Activated naive CD4-positive, alpha-beta T cell treated with anti-CD3 and anti-CD28 coated beads, Interleukin-2, amount 10 ng/mL, durations not matched to agents 7 days and 5 days (primary cell): ENCODE measurements at regions not wholly inside any gene's neighbourhood (a gene's known extent, or its start where the extent isn't known, plus 50 kb on each side); places are given as distances from the start of the nearest gene placed in this dataset.
"Not testable (repeated sequence)": the region's sequence is repeated elsewhere in the genome, so short reads cannot be mapped to it uniquely, and the experiment has no call there.

Experiments used
- CTCF ChIA-PET: fragments of 350-600 bp; sonication (Branson Sonifier 250); formaldehyde crosslinking; loops from one replicate; lab custom pipeline; 2021; ENCODE audit warnings: antibody characterized with exemption; lab: Charles Lee
- DNase-seq: peaks from one replicate; pipeline ENCODE4 v3.0.0-alpha.2; 2020
- H3K27ac Mint-ChIP-seq: one replicate; pipeline ENCODE4 v1.8.0; 2021; ENCODE audit warnings: mild to moderate bottlenecking, moderate library complexity, mixed read lengths
- H3K27me3 Mint-ChIP-seq: one replicate; pipeline ENCODE4 v1.8.0; 2021; ENCODE audit warnings: mild to moderate bottlenecking, mixed read lengths
- H3K36me3 Mint-ChIP-seq: one replicate; pipeline ENCODE4 v1.8.0; 2021; ENCODE audit warnings: mixed read lengths
- H3K4me1 Mint-ChIP-seq: one replicate; pipeline ENCODE4 v1.8.0; 2021; ENCODE audit warnings: mixed read lengths
- H3K4me3 Mint-ChIP-seq: one replicate; pipeline ENCODE4 v1.8.0; 2021; ENCODE audit warnings: mild to moderate bottlenecking, moderate library complexity, mixed read lengths
- H3K9me3 Mint-ChIP-seq: one replicate; pipeline ENCODE4 v1.8.0; 2021; ENCODE audit warnings: mixed read lengths

GRCh38 chr6:118367314-118367713 lies 180.8 kb upstream of the PLN start:
- Mint-ChIP-seq H3K27ac (no peak overlapping the region), H3K36me3 (no peaks in the 10 kb centered on the region), H3K27me3 (no peaks in the 10 kb centered on the region), H3K9me3 (peaks cover 5% of the 10 kb centered on the region), H3K4me1 (no peaks in the 10 kb centered on the region), H3K4me3 (no peak overlapping the region)
- DNase-seq, result no peak
- CTCF ChIA-PET, result no interaction called here

- H3K27ac Mint-ChIP-seq, result no peak overlapping the region
- CTCF ChIA-PET, result no interaction called here
Observed at GRCh38 chr6:118370722-118371121, 177.4 kb upstream of the PLN start.

GRCh38 chr6:118371955-118372354 lies 176.1 kb upstream of the PLN start:
- Mint-ChIP-seq H3K27me3 (no peaks in the 10 kb centered on the region), H3K27ac (no peak overlapping the region), H3K36me3 (no peaks in the 10 kb centered on the region), H3K9me3 (peaks cover 5% of the 10 kb centered on the region), H3K4me3 (no peak overlapping the region), H3K4me1 (no peaks in the 10 kb centered on the region)
- no peak for DNase-seq
- CTCF ChIA-PET, result no interaction called here

More at GRCh38 chr6:118370722-118371121, 177.4 kb upstream of the PLN start:
- H3K4me3 Mint-ChIP-seq, result no peak overlapping the region
- no peaks in the 10 kb centered on the region for H3K36me3 Mint-ChIP-seq
- H3K4me1 Mint-ChIP-seq, result no peaks in the 10 kb centered on the region
- DNase-seq, result no peak
- H3K27me3 Mint-ChIP-seq, result no peaks in the 10 kb centered on the region
- peaks cover 5% of the 10 kb centered on the region for H3K9me3 Mint-ChIP-seq

DNA sequence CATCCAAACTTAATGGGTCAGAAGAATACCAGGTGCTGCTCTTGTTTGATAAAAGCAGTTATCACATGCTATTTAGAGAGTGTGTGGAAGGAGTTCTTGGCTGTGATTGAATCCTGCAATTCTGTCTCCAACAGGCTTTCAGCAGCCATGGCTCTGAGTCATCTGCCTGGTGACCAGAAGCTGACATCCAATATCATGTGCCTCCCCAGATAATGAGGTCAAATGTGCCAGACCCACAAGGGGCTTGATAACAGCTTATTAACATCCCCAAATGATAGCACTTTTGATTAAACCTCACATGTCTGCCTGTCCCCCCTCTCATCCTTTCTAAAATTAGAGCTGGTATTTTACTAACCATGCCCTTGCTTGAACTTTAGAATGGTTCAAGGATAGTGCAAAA lies 175.7 kb upstream of the PLN start:
- Mint-ChIP-seq H3K36me3 (no peaks in the 10 kb centered on the region), H3K27me3 (no peaks in the 10 kb centered on the region), H3K9me3 (peaks cover 5% of the 10 kb centered on the region), H3K4me3 (no peak overlapping the region), H3K27ac (no peak overlapping the region), H3K4me1 (no peaks in the 10 kb centered on the region)
- DNase-seq, result no peak
- CTCF ChIA-PET, result no interaction called here

DNA sequence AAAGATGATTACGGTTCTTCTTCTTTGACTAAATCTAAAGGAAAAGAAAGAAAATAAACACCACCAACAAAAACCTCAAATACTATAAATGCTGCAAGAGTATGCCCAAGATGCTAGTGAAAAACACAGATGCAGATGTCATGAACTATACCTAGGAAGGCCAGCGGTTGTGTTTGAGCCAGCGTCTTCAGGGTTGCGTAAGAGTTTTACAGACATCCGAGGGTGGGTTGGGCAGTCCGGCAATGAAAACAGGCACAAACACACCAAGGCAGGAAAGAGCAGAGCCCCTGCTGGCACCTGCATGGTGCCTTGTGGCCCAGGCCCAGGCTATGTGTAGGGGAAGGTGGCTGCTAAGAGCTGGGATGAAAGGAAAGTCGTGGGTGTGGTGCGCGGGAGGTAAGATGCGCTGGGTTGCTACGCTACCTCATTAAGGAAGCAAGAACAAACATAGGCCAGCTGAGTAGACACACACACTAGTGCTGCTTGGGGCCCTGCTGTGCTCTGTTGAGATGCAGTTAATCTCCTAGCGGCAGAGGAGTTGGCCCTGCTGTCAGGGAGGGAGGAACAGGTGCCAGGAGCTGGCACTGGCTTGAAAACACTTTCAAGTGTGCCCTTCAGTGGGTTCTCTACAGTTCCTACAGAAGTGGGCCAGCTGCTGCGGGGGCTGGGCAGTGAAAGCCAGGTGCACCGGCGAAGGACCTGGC lies 170.2 kb upstream of the PLN start:
- no peak overlapping the region for H3K27ac Mint-ChIP-seq
- no peaks in the 10 kb centered on the region for H3K36me3 Mint-ChIP-seq
- CTCF ChIA-PET, result no interaction called here
- H3K4me1 Mint-ChIP-seq, result no peaks in the 10 kb centered on the region
- H3K27me3 Mint-ChIP-seq, result no peaks in the 10 kb centered on the region
- no peaks in the 10 kb centered on the region for H3K9me3 Mint-ChIP-seq
- no peak for DNase-seq
- no peak overlapping the region for H3K4me3 Mint-ChIP-seq

DNA sequence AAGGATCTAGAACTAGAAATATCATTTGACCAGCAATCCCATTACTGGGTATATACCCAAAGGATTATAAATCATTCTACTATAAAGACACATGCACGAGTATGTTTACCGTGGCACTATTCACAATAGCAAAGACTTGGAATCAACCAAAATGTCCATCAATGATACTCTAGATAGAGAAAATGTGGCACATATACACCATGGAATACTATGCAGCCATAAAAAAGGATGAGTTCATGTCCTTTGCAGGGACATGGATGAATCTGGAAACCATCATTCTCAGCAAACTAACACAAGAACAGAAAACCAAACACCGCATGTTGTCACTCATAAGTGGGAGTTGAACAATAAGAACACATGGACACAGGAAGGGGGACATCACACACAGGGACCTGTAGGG lies 167.5 kb upstream of the PLN start:
- DNase-seq, H3K27me3 Mint-ChIP-seq, H3K36me3 Mint-ChIP-seq, H3K9me3 Mint-ChIP-seq, H3K4me3 Mint-ChIP-seq, H3K4me1 Mint-ChIP-seq, H3K27ac Mint-ChIP-seq, CTCF ChIA-PET: not testable (repeated sequence)

GRCh38 chr6:118382126-118382525 lies 166.0 kb upstream of the PLN start:
- DNase-seq, result no peak
- H3K9me3 Mint-ChIP-seq, result no peaks in the 10 kb centered on the region
- CTCF ChIA-PET, result interaction anchor here (1.2 kb wide), 1 partner anchor 199 kb away, joined by 3 read pairs; no protein-coding TSS in a partner anchor
- no peak overlapping the region for H3K4me3 Mint-ChIP-seq
- H3K36me3 Mint-ChIP-seq, result no peaks in the 10 kb centered on the region
- no peaks in the 10 kb centered on the region for H3K27me3 Mint-ChIP-seq
- no peaks in the 10 kb centered on the region for H3K4me1 Mint-ChIP-seq
- H3K27ac Mint-ChIP-seq, result no peak overlapping the region

DNA sequence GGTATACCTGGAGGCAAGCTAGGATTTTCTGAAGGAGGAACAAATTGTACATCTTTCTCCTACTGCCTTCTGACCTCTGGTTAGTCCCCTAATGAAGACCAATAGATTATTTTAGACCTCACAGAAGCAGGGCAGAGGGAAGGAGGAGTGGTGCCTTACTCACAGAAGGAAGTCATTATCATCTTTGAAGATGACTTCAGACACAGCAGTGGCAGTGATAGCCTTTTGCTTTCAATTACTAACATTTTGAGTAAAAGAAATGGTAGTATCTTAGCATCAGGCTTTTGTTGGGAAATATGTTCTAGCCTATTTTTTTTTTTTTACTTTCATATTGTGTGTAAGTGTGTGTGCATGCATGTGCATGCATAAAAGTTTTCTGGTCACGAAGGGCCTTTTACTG lies 164.2 kb upstream of the PLN start:
- no peaks in the 10 kb centered on the region for H3K27me3 Mint-ChIP-seq
- DNase-seq, result no peak
- no peak overlapping the region for H3K4me3 Mint-ChIP-seq
- H3K27ac Mint-ChIP-seq, result no peak overlapping the region
- CTCF ChIA-PET, result no interaction called here
- no peaks in the 10 kb centered on the region for H3K4me1 Mint-ChIP-seq
- no peaks in the 10 kb centered on the region for H3K9me3 Mint-ChIP-seq
- no peaks in the 10 kb centered on the region for H3K36me3 Mint-ChIP-seq

DNA sequence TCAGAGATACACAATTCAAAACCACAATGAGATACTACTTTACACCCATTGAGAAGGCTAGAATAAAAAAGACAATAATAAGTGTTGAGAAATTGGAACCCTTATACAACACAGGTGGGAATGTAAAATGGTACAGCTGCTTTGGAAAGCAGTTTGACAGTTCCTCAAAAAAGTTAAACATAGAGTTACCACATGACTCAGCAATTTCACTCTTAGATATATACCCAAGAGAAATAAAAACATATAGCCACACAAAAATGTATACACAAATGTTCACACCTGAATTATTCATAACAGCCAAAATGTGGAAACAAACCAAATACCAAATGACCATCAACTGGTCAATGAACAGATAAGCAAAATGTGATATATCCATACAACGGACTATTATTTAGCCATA lies 161.1 kb upstream of the PLN start:
- CTCF ChIA-PET, result no interaction called here
- no peak for DNase-seq
- Mint-ChIP-seq H3K27ac (no peak overlapping the region), H3K27me3 (no peaks in the 10 kb centered on the region), H3K9me3 (no peaks in the 10 kb centered on the region), H3K4me1 (no peaks in the 10 kb centered on the region), H3K4me3 (no peak overlapping the region), H3K36me3 (no peaks in the 10 kb centered on the region)

- no peak for DNase-seq
- H3K4me3 Mint-ChIP-seq, result no peak overlapping the region
- H3K36me3 Mint-ChIP-seq, result no peaks in the 10 kb centered on the region
- no peaks in the 10 kb centered on the region for H3K4me1 Mint-ChIP-seq
- no peak overlapping the region for H3K27ac Mint-ChIP-seq
- H3K27me3 Mint-ChIP-seq, result no peaks in the 10 kb centered on the region
- no peaks in the 10 kb centered on the region for H3K9me3 Mint-ChIP-seq
- CTCF ChIA-PET, result no interaction called here
Observed at GRCh38 chr6:118387921-118388701, 160.0 kb upstream of the PLN start.

GRCh38 chr6:118391086-118391485 lies 157.0 kb upstream of the PLN start:
- CTCF ChIA-PET, result no interaction called here
- H3K4me3 Mint-ChIP-seq, result no peak overlapping the region
- no peaks in the 10 kb centered on the region for H3K9me3 Mint-ChIP-seq

DNA sequence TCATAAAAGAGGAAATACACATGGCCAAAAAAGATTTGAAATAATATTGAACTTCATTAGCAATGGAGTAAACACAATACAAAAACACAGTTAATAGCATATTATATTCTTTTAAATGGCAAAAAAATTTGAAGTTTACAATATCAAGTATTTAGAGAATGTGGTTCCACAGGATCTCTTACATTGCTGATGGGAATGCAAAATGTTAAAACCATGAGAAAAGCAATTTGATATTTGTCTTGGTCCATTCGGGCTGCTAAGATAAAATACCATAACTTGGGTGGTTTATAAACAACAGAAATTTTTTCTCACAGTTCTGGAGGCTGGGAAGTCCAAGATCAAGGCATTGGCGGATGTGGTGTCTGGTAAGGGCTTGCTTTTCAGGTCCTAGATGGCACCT lies 154.0 kb upstream of the PLN start:
- Mint-ChIP-seq H3K9me3 (no peaks in the 10 kb centered on the region), H3K4me3 (no peak overlapping the region), H3K27ac (no peak overlapping the region), H3K27me3 (no peaks in the 10 kb centered on the region), H3K36me3 (no peaks in the 10 kb centered on the region), H3K4me1 (no peaks in the 10 kb centered on the region)
- CTCF ChIA-PET, result no interaction called here
- no peak for DNase-seq

More at GRCh38 chr6:118391086-118391485, 157.0 kb upstream of the PLN start:
- no peak for DNase-seq
- H3K4me1 Mint-ChIP-seq, result no peaks in the 10 kb centered on the region
- no peaks in the 10 kb centered on the region for H3K36me3 Mint-ChIP-seq
- no peak overlapping the region for H3K27ac Mint-ChIP-seq
- H3K27me3 Mint-ChIP-seq, result no peaks in the 10 kb centered on the region

DNA sequence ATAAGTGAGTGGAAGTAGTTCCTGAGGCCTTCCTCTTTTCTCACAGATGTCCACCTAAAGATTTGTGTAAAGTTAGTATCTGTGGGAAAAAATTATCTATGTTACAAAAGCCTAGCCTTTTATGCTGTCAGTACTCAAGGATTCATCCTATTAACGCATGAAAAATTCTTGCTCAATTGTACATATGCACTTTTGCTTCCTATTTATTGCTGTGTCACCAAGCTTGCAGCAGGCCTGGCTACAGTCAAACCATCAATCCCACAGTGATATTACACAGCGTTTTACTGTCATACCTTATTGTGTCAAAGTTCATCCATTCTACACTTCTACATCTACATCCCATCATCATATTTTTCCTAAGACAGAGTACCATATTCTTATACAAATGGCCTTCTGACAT lies 151.1 kb upstream of the PLN start:
- Mint-ChIP-seq H3K4me3 (no peak overlapping the region), H3K36me3 (no peaks in the 10 kb centered on the region), H3K4me1 (no peaks in the 10 kb centered on the region), H3K9me3 (no peaks in the 10 kb centered on the region), H3K27me3 (no peaks in the 10 kb centered on the region), H3K27ac (no peak overlapping the region)
- CTCF ChIA-PET, result no interaction called here
- no peak for DNase-seq

DNA sequence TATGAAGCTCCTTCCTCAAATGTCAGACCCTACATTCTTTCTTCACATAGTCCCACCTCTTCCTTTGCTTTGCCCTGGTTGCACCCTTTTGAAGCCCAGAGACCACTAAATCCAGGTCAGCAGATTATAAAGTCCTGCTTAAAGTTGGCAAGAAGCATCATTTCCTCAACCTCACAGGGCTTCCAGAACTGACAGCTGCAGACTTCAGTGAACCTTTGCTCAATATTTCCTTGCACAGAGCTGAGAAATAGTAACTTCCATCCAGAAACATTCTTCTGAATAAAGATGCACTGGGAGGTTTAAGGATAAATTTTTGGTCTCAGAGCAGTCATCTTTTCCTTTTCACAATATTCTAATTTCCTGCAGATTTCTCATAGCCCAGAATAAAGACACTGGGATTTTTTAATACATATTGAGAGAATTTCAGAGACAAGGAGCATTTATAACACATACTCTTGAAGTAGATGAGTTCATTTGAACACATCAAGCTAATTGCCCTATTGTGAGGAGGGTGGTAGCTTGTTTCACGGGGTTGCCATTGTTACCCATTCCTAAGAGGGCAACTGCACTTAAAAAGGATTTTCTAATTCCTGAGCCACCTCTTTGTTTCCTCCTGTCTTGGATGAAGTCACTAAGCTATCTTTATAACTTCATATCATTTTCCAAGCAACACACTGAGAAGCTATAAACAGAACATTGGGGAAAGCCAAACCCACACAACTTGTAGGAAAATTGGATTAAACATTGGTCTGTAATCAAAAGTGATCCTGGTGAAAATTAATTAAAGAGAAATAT lies 150.2 kb upstream of the PLN start:
- DNase-seq, result no peak
- Mint-ChIP-seq H3K27me3 (no peaks in the 10 kb centered on the region), H3K36me3 (no peaks in the 10 kb centered on the region), H3K9me3 (no peaks in the 10 kb centered on the region), H3K4me1 (no peaks in the 10 kb centered on the region), H3K27ac (no peak overlapping the region), H3K4me3 (no peak overlapping the region)
- CTCF ChIA-PET, result no interaction called here
